ENCODE measurements at regions not wholly inside any gene's neighbourhood (a gene's known extent, or its start where the extent isn't known, plus 50 kb on each side); places are given as distances from the start of the nearest gene placed in this dataset.
"Not testable (repeated sequence)": the region's sequence is repeated elsewhere in the genome, so short reads cannot be mapped to it uniquely, and the experiment has no call there.

GRCh38 chr9:107782381-107782780 lies 292.8 kb upstream of the KLF4 start:
- H3K9me3 ChIP-seq (ENCODE audit: control insufficient read depth, low read length): no peaks in the 10 kb centered on the region
- no peak overlapping the region for H3K27ac ChIP-seq (ENCODE audit: insufficient read depth, low read depth, low read length, poor library complexity, severe bottlenecking)
- 92% methylated on average over 1 to 2 of the region's 3 CpGs for WGBS, 2 experiments
- H3K36me3 ChIP-seq (ENCODE audit: control insufficient read depth, insufficient read depth, low read length): no peaks in the 10 kb centered on the region
- H3K27me3 ChIP-seq (ENCODE audit: control insufficient read depth, insufficient read depth, low read length, poor library complexity, severe bottlenecking): no peaks in the 10 kb centered on the region
- H3K4me1 ChIP-seq (ENCODE audit: control insufficient read depth, insufficient read depth, low read length): no peaks in the 10 kb centered on the region
- no peak overlapping the region for H3K4me3 ChIP-seq (ENCODE audit: insufficient read depth, low read depth, low read length)

GRCh38 chr9:107780960-107781359 lies 291.4 kb upstream of the KLF4 start:
- Histone ChIP-seq H3K27me3 (ENCODE audit: control insufficient read depth, insufficient read depth, low read length, poor library complexity, severe bottlenecking) (no peaks in the 10 kb centered on the region), H3K4me1 (ENCODE audit: control insufficient read depth, insufficient read depth, low read length) (no peaks in the 10 kb centered on the region)
- whole genome bisulfite sequencing, 2 experiments: 79 to 85% methylated on average over 2 of the region's 3 CpGs

GRCh38 chr9:107779731-107780130 lies 290.2 kb upstream of the KLF4 start:
- Histone ChIP-seq H3K4me3 (ENCODE audit: insufficient read depth, low read depth, low read length) (no peak overlapping the region), H3K4me1 (ENCODE audit: control insufficient read depth, insufficient read depth, low read length) (no peaks in the 10 kb centered on the region), H3K9me3 (ENCODE audit: control insufficient read depth, low read length) (no peaks in the 10 kb centered on the region), H3K27me3 (ENCODE audit: control insufficient read depth, insufficient read depth, low read length, poor library complexity, severe bottlenecking) (no peaks in the 10 kb centered on the region), H3K27ac (ENCODE audit: insufficient read depth, low read depth, low read length, poor library complexity, severe bottlenecking) (no peak overlapping the region), H3K36me3 (ENCODE audit: control insufficient read depth, insufficient read depth, low read length) (no peaks in the 10 kb centered on the region)
- 92 to 93% methylated on average over 3 of the region's 3 CpGs for WGBS, 2 experiments

More at GRCh38 chr9:107780960-107781359, 291.4 kb upstream of the KLF4 start:
- Histone ChIP-seq H3K4me3 (ENCODE audit: insufficient read depth, low read depth, low read length) (no peak overlapping the region), H3K27ac (ENCODE audit: insufficient read depth, low read depth, low read length, poor library complexity, severe bottlenecking) (no peak overlapping the region), H3K9me3 (ENCODE audit: control insufficient read depth, low read length) (no peaks in the 10 kb centered on the region), H3K36me3 (ENCODE audit: control insufficient read depth, insufficient read depth, low read length) (no peaks in the 10 kb centered on the region)

GRCh38 chr9:107778661-107779060 lies 289.1 kb upstream of the KLF4 start:
- no peaks in the 10 kb centered on the region for H3K9me3 ChIP-seq (ENCODE audit: control insufficient read depth, low read length)
- no peaks in the 10 kb centered on the region for H3K27me3 ChIP-seq (ENCODE audit: control insufficient read depth, insufficient read depth, low read length, poor library complexity, severe bottlenecking)
- no peaks in the 10 kb centered on the region for H3K4me1 ChIP-seq (ENCODE audit: control insufficient read depth, insufficient read depth, low read length)
- H3K27ac ChIP-seq (ENCODE audit: insufficient read depth, low read depth, low read length, poor library complexity, severe bottlenecking): no peak overlapping the region
- H3K36me3 ChIP-seq (ENCODE audit: control insufficient read depth, insufficient read depth, low read length): no peaks in the 10 kb centered on the region
- 86 to 91% methylated on average over 1 of the region's 1 CpG for WGBS, 2 experiments
- no peak overlapping the region for H3K4me3 ChIP-seq (ENCODE audit: insufficient read depth, low read depth, low read length)

- not testable (repeated sequence) for H3K36me3 ChIP-seq (ENCODE audit: control insufficient read depth, insufficient read depth, low read length); H3K4me3 ChIP-seq (ENCODE audit: insufficient read depth, low read depth, low read length); H3K27me3 ChIP-seq (ENCODE audit: control insufficient read depth, insufficient read depth, low read length, poor library complexity, severe bottlenecking); H3K4me1 ChIP-seq (ENCODE audit: control insufficient read depth, insufficient read depth, low read length); H3K9me3 ChIP-seq (ENCODE audit: control insufficient read depth, low read length); H3K27ac ChIP-seq (ENCODE audit: insufficient read depth, low read depth, low read length, poor library complexity, severe bottlenecking)
- WGBS, 2 experiments: 94 to 100% methylated on average over 1 to 2 of the region's 2 CpGs
These were observed 284.5 kb upstream of the KLF4 start for GRCh38 chr9:107774099-107774498.

- no peaks in the 10 kb centered on the region for H3K9me3 ChIP-seq (ENCODE audit: control insufficient read depth, low read length)
- 87 to 91% methylated on average over 3 of the region's 3 CpGs for WGBS, 2 experiments
- no peaks in the 10 kb centered on the region for H3K36me3 ChIP-seq (ENCODE audit: control insufficient read depth, insufficient read depth, low read length)
- no peaks in the 10 kb centered on the region for H3K4me1 ChIP-seq (ENCODE audit: control insufficient read depth, insufficient read depth, low read length)
- no peak overlapping the region for H3K27ac ChIP-seq (ENCODE audit: insufficient read depth, low read depth, low read length, poor library complexity, severe bottlenecking)
- no peak overlapping the region for H3K4me3 ChIP-seq (ENCODE audit: insufficient read depth, low read depth, low read length)
- no peaks in the 10 kb centered on the region for H3K27me3 ChIP-seq (ENCODE audit: control insufficient read depth, insufficient read depth, low read length, poor library complexity, severe bottlenecking)
These were observed 283.4 kb upstream of the KLF4 start for GRCh38 chr9:107772988-107773387.

- Histone ChIP-seq H3K4me3 (ENCODE audit: insufficient read depth, low read depth, low read length) (no peak overlapping the region), H3K9me3 (ENCODE audit: control insufficient read depth, low read length) (no peaks in the 10 kb centered on the region)
These were observed 281.1 kb upstream of the KLF4 start for GRCh38 chr9:107770716-107771115.

GRCh38 chr9:107768224-107768623 lies 278.7 kb upstream of the KLF4 start:
- Histone ChIP-seq H3K4me3 (ENCODE audit: insufficient read depth, low read depth, low read length) (no peak overlapping the region), H3K4me1 (ENCODE audit: control insufficient read depth, insufficient read depth, low read length) (no peaks in the 10 kb centered on the region), H3K36me3 (ENCODE audit: control insufficient read depth, insufficient read depth, low read length) (no peaks in the 10 kb centered on the region), H3K27ac (ENCODE audit: insufficient read depth, low read depth, low read length, poor library complexity, severe bottlenecking) (no peak overlapping the region), H3K27me3 (ENCODE audit: control insufficient read depth, insufficient read depth, low read length, poor library complexity, severe bottlenecking) (no peaks in the 10 kb centered on the region), H3K9me3 (ENCODE audit: control insufficient read depth, low read length) (no peaks in the 10 kb centered on the region)
- 72 to 73% methylated on average over 9 of the region's 9 CpGs for WGBS, 2 experiments

More at GRCh38 chr9:107770716-107771115, 281.1 kb upstream of the KLF4 start:
- Histone ChIP-seq H3K4me1 (ENCODE audit: control insufficient read depth, insufficient read depth, low read length) (no peaks in the 10 kb centered on the region), H3K36me3 (ENCODE audit: control insufficient read depth, insufficient read depth, low read length) (no peaks in the 10 kb centered on the region), H3K27me3 (ENCODE audit: control insufficient read depth, insufficient read depth, low read length, poor library complexity, severe bottlenecking) (no peaks in the 10 kb centered on the region), H3K27ac (ENCODE audit: insufficient read depth, low read depth, low read length, poor library complexity, severe bottlenecking) (no peak overlapping the region)

GRCh38 chr9:107767711-107768110 lies 278.1 kb upstream of the KLF4 start:
- Histone ChIP-seq H3K27ac (ENCODE audit: insufficient read depth, low read depth, low read length, poor library complexity, severe bottlenecking) (no peak overlapping the region), H3K27me3 (ENCODE audit: control insufficient read depth, insufficient read depth, low read length, poor library complexity, severe bottlenecking) (no peaks in the 10 kb centered on the region), H3K4me1 (ENCODE audit: control insufficient read depth, insufficient read depth, low read length) (no peaks in the 10 kb centered on the region), H3K4me3 (ENCODE audit: insufficient read depth, low read depth, low read length) (no peak overlapping the region), H3K9me3 (ENCODE audit: control insufficient read depth, low read length) (no peaks in the 10 kb centered on the region), H3K36me3 (ENCODE audit: control insufficient read depth, insufficient read depth, low read length) (no peaks in the 10 kb centered on the region)
- WGBS, 2 experiments: 92 to 93% methylated on average over 4 of the region's 4 CpGs

- not testable (repeated sequence) for H3K4me1 ChIP-seq (ENCODE audit: control insufficient read depth, insufficient read depth, low read length); H3K27me3 ChIP-seq (ENCODE audit: control insufficient read depth, insufficient read depth, low read length, poor library complexity, severe bottlenecking); H3K27ac ChIP-seq (ENCODE audit: insufficient read depth, low read depth, low read length, poor library complexity, severe bottlenecking); H3K36me3 ChIP-seq (ENCODE audit: control insufficient read depth, insufficient read depth, low read length); H3K9me3 ChIP-seq (ENCODE audit: control insufficient read depth, low read length); H3K4me3 ChIP-seq (ENCODE audit: insufficient read depth, low read depth, low read length)
- WGBS, 2 experiments: 94 to 100% methylated on average over 2 of the region's 2 CpGs
These were observed 273.9 kb upstream of the KLF4 start for GRCh38 chr9:107763469-107763868.

- 96% methylated on average over 2 of the region's 2 CpGs for WGBS, 2 experiments
- Histone ChIP-seq H3K36me3 (ENCODE audit: control insufficient read depth, insufficient read depth, low read length) (no peaks in the 10 kb centered on the region), H3K27ac (ENCODE audit: insufficient read depth, low read depth, low read length, poor library complexity, severe bottlenecking) (no peak overlapping the region), H3K4me3 (ENCODE audit: insufficient read depth, low read depth, low read length) (no peak overlapping the region), H3K9me3 (ENCODE audit: control insufficient read depth, low read length) (no peaks in the 10 kb centered on the region), H3K27me3 (ENCODE audit: control insufficient read depth, insufficient read depth, low read length, poor library complexity, severe bottlenecking) (no peaks in the 10 kb centered on the region), H3K4me1 (ENCODE audit: control insufficient read depth, insufficient read depth, low read length) (no peaks in the 10 kb centered on the region)
These were observed 271.7 kb upstream of the KLF4 start for GRCh38 chr9:107761307-107761706.
